NCI-H460 (cell line): ENCODE measurements at regions not wholly inside any gene's neighbourhood (a gene's known extent, or its start where the extent isn't known, plus 50 kb on each side); places are given as distances from the start of the nearest gene placed in this dataset.
"Not testable (repeated sequence)": the region's sequence is repeated elsewhere in the genome, so short reads cannot be mapped to it uniquely, and the experiment has no call there.

Experiments used
- DNase-seq: peaks from one replicate; pipeline ENCODE4 v3.0.0-alpha.2; 2016; ENCODE audit warnings: low read depth; ENCODE audit errors: extremely low read depth

DNA sequence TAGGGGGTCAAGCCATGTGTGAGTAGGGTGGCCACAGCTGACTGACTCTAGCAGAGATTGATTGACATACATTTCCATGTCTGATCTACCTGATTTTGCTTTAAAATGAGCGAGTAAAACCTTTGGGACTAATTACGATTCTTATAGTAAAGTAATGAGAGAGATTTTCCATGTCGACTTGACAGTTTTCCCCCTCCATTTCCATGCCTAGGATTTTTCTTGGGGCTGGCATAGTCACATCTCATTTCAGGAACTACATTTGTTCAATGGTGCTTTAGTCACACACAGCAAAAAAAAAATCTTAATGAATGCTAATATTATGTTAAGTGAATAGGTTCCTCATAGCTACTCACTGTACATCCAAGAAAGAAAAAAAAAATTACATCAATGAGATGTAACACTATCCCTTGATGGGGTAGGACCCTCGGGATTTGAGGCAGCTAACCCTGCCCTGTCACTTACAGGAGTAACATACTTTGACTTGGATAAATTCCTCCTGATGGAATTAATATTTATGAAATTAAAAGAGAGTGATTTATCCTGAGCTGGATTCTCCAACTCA is 690.9 kb downstream of the TDRD15 start:
- DNase-seq: no peak

DNA sequence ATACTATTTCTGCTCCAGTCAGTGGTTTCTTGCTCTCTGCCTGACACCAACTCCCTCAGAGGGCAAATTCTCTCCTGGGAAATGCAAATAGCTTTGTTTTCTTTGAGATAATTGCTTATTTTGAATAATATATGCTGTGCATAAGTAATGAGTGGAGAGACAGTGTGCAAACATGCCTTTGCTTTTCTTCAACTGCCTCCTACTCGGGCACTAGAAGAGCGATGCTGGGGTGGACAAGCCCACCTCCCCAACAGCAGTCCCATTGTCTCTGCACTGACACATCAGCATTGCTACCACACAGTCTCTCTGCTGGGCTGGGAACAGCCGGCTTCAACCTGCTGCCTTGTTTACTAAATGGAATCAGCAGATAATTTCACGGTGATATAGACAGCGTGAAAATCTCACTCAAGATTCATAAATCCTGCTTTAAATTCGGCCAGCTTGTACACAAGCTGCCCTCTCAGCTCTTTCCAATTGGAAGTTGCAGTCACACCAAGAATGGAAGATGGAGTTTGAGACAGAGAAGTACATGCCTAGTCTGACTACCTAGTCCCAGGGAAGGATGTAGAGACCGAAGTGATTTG is 694.5 kb downstream of the TDRD15 start:
- no peak for DNase-seq

GRCh38 chr2:21819454-21819853 is 695.7 kb downstream of the TDRD15 start:
- no peak for DNase-seq

GRCh38 chr2:21820271-21820670 is 696.5 kb downstream of the TDRD15 start:
- no peak for DNase-seq

GRCh38 chr2:21821672-21822227 is 698.0 kb downstream of the TDRD15 start:
- no peak for DNase-seq

DNA sequence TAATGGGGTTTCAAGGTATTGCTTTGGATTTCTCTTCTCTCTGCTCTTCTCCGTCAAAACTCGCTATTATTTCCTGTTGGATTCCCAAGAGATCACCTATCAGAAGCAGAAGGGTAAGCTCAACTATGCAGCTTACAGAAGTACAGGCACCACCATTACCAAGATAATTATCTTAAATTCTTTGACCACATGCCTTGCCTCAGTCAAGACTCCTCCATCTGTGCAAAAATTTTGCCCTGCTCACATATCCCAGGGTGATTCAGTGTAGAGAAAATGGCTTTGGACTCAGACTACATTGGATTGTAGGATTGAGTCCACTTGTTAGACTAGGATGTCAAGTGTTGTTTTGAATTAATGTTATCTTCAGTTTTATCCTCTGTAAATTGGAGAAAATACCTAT is 698.7 kb downstream of the TDRD15 start:
- DNase-seq: no peak

DNA sequence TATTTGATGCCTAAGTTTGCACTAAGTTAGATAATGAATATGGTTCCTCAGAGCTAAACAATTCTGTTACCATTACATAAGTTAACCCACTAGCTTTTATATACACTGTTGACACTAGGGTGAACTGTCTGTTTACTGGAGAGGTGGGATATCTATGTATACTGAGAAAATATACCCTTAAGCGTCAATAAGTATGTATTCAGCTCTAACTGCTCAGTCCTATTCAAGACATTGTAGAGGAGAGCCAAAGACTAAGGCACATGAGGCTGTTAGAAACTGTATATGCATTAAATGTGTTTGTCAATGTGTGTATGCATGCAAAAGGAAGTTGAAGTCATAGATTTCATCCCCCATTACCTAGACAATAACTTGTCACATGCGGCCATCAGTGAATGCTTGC is 710.0 kb downstream of the TDRD15 start:
- DNase-seq: no peak

GRCh38 chr2:21836261-21836660 is 712.5 kb downstream of the TDRD15 start:
- no peak for DNase-seq

GRCh38 chr2:21836719-21837118 is 713.0 kb downstream of the TDRD15 start:
- DNase-seq: no peak

- DNase-seq: no peak
Measured at GRCh38 chr2:21837168-21837960, 713.6 kb downstream of the TDRD15 start.

- DNase-seq: no peak
Measured at GRCh38 chr2:21841341-21841740, 717.6 kb downstream of the TDRD15 start.

DNA sequence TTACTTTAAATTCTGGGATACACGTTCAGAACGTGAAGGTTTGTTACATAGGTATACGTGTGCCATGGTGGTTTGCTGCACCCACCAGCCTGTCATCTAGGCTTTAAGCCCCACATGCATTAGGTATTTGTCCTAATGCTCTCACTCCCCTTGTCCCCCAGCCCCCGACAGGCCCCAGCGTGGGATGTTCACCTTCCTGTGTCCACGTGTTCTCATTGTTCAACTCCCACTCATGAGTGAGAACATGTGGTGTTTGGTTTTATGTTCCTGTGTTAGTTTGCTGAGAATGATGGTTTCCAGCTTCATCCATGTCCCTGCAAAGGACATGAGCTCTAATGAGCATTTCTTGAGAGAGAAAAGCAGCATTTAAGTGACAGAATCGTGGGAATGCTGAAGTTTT is 726.6 kb downstream of the TDRD15 start:
- DNase-seq: not testable (repeated sequence)

- DNase-seq: no peak
Measured at GRCh38 chr2:21854938-21855337, 731.2 kb downstream of the TDRD15 start.

- no peak for DNase-seq
Measured at GRCh38 chr2:21856708-21857107, 732.9 kb downstream of the TDRD15 start.

DNA sequence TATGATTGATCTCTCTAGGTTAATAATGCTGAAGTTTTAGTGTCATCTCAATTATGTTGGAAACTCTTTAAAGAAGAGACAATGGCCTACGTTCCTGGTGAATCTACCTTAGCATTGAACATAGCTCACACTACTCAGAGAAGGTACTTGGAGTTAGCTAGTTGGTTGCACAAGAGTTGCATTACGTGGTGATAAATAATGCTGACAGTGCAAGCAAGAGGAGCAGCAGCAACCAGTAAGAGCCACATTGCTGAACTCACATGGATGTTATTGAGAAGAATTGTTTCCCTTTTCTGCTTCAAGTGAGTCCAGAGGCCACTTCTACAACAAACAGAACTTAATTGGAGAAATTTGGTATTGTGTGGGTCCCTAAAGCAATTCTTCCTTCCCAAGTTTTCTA is 737.1 kb downstream of the TDRD15 start:
- DNase-seq: no peak

GRCh38 chr2:21866316-21866715 is 742.5 kb downstream of the TDRD15 start:
- no peak for DNase-seq

- no peak for DNase-seq
Measured at GRCh38 chr2:21887881-21888280, 764.1 kb downstream of the TDRD15 start.

GRCh38 chr2:21890041-21890440 is 766.3 kb downstream of the TDRD15 start:
- DNase-seq: no peak

GRCh38 chr2:21890716-21891115 is 766.9 kb downstream of the TDRD15 start:
- DNase-seq: no peak

DNA sequence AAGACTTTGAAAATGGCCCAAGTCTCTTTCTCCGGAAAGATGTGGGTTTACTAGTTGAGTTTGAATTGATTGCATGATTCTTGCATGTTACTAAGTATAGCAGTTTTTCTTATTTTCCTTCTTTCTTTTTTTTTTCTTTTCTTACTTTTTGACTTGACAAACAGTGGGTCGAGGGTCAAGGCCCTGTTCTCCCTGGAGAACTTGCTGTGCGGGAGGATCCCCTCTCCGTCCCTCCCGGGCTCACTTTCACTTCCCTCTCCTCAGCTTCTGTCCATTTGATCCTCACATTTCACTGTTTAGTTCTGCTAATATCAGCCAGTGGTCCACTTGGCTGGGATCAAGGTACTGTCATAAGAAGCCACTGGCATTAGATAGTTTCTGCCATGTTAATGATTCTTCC is 767.4 kb downstream of the TDRD15 start:
- DNase-seq: no peak

DNA sequence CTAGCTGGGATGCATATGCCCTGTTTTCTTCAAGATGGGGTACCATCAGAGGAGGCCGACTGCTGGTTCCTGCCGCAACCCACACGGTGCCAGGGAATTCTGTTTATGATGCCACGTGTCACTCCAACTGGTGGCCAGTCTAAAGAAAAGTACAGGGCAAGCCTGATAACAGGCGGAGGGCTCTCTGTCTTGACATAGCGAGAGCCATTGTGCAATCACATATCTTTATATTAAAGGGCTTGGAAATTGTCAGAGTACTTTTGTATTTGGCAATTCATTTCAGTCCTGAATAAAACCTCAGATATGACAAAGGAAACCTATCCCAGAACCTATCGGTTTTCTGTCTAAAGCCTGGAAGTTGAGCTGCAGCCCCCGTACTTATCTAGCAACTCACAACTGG is 768.4 kb downstream of the TDRD15 start:
- DNase-seq: no peak

DNA sequence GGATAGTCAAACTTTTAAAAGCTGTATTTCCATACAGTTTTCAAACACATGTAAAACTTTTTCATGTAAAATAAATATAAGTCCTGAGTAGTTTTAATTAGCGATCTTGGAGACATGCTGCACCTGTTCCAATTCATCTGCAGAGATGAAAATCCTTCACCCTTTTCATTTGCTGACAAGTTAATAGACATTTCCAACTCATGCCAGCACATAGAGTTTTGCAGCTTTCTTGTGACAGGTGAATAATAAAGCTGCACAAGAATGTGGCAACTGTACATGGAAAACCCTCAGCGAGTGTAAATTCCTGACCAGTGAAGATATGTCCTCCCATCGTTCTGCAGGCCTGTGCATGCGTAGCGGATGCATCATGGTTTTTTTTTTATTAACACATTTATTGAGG is 771.4 kb downstream of the TDRD15 start:
- DNase-seq: no peak
